B cell (primary cell): ENCODE measurements at regions not wholly inside any gene's neighbourhood (a gene's known extent, or its start where the extent isn't known, plus 50 kb on each side); places are given as distances from the start of the nearest gene placed in this dataset.

Experiments used
- ATAC-seq: fragments of 200-7000 bp; cut with Tn5 transposase; one replicate; pipeline ENCODE4 v1.10.0; 2021; ENCODE audit warnings: low read depth, mild to moderate bottlenecking, moderate number of reproducible peaks, moderate library complexity
- CTCF ChIA-PET: fragments of 350-600 bp; sonication (Branson Sonifier 250); formaldehyde crosslinking; loops from one replicate; lab custom pipeline; 2021; ENCODE audit warnings: antibody characterized with exemption, inconsistent platforms; lab: Charles Lee
- POLR2A ChIA-PET: fragments of 350-600 bp; sonication (Branson Sonifier 250); formaldehyde crosslinking; loops from one replicate; lab custom pipeline; 2021; ENCODE audit warnings: antibody characterized with exemption; lab: Charles Lee
- DNase-seq: peaks from one replicate; pipeline ENCODE4 v3.0.0; 2013
- H2AFZ ChIP-seq: 2 replicates; pipeline ENCODE4 v1.6.1; 2012; ENCODE audit warnings: mild to moderate bottlenecking, low read depth, low read length; ENCODE audit not compliant: insufficient read depth, poor library complexity, severe bottlenecking
- H3K27ac ChIP-seq, 2 donors: 1 replicate in 1 of 2; 2 replicates in 1 of 2; pipeline ENCODE4 v1.5.1; 2012 to 2013; ENCODE audit warnings: low read length in 2 of 2, mild to moderate bottlenecking in 2 of 2, moderate library complexity in 1 of 2
- H3K27me3 ChIP-seq, 4 experiments: fragments of 200-600 bp in 1 of 4; sonication (generic) in 1 of 4; replicated peaks in 1 of 4; 1 replicate in 2 of 4; 2 replicates in 2 of 4; pipeline versions ENCODE4 v1.6.1 to v1.7.0; 2013 to 2016; ENCODE audit warnings: low read length in 3 of 4, mild to moderate bottlenecking in 2 of 4, mixed read lengths in 1 of 4, moderate library complexity in 1 of 4; ENCODE audit not compliant: insufficient read depth in 4 of 4, control insufficient read depth in 3 of 4; ENCODE audit errors: control extremely low read depth in 1 of 4
- H3K36me3 ChIP-seq, 2 experiments: replicated peaks in 1 of 2; 1 replicate in 1 of 2; 2 replicates in 1 of 2; pipeline versions ENCODE4 v1.6.1 to v1.7.1; 2013; ENCODE audit warnings: low read length in 1 of 2; ENCODE audit not compliant: insufficient read depth in 2 of 2, control insufficient read depth in 1 of 2; ENCODE audit errors: control extremely low read depth in 1 of 2, extremely low read depth in 1 of 2
- H3K4me1 ChIP-seq, 2 donors: fragments of 200-600 bp in 1 of 2; sonication (generic) in 1 of 2; 1 replicate in 1 of 2; 2 replicates in 1 of 2; pipeline versions ENCODE4 v1.5.1 to v1.6.1; 2013 to 2017; ENCODE audit warnings: low read length in 2 of 2; ENCODE audit not compliant: control insufficient read depth in 2 of 2, insufficient read depth in 2 of 2
- H3K4me2 ChIP-seq: replicated peaks from 2 replicates; pipeline ENCODE3; 2012; ENCODE audit warnings: mild to moderate bottlenecking, low read depth, low read length; ENCODE audit not compliant: poor library complexity, severe bottlenecking
- H3K4me3 ChIP-seq, 5 experiments: fragments of 200-600 bp in 1 of 5; sonication (generic) in 1 of 5; 1 replicate in 3 of 5; 2 replicates in 2 of 5; pipeline versions ENCODE4 v1.5.1 to v1.7.0; 2011 to 2016; ENCODE audit warnings: low read length in 4 of 5, mild to moderate bottlenecking in 4 of 5, low read depth in 2 of 5, control low read depth in 1 of 5, moderate library complexity in 1 of 5; ENCODE audit not compliant: insufficient read depth in 1 of 5; ENCODE audit errors: control extremely low read depth in 1 of 5, extremely low read depth in 1 of 5
- H3K79me2 ChIP-seq: fragments of 200-600 bp; sonication (generic); one replicate; pipeline ENCODE4 v1.6.0; 2016; ENCODE audit warnings: low read length; ENCODE audit not compliant: control insufficient read depth, insufficient read depth
- H3K9ac ChIP-seq: fragments of 200-600 bp; sonication (generic); 2 replicates; pipeline ENCODE4 v1.6.1; 2017; ENCODE audit warnings: mild to moderate bottlenecking, low read length, moderate library complexity
- H3K9me3 ChIP-seq, 3 donors: one replicate each; pipeline versions ENCODE4 v1.6.1 to v1.7.1; 2013; ENCODE audit warnings: low read length in 2 of 3; ENCODE audit not compliant: control insufficient read depth in 2 of 3, insufficient read depth in 1 of 3; ENCODE audit errors: control extremely low read depth in 1 of 3
- H4K20me1 ChIP-seq: 2 replicates; pipeline ENCODE4 v1.6.0; 2012; ENCODE audit warnings: mild to moderate bottlenecking, low read length; ENCODE audit not compliant: insufficient read depth, control insufficient read depth, poor library complexity, severe bottlenecking
- H3K27ac Mint-ChIP-seq: one replicate; pipeline ENCODE4 v1.8.0; 2021; ENCODE audit warnings: mixed read lengths
- H3K27me3 Mint-ChIP-seq: one replicate; pipeline ENCODE4 v1.8.0; 2021; ENCODE audit warnings: mixed read lengths
- H3K4me1 Mint-ChIP-seq: one replicate; pipeline ENCODE4 v1.8.0; 2021; ENCODE audit warnings: mixed read lengths
- H3K4me3 Mint-ChIP-seq: one replicate; pipeline ENCODE4 v1.8.0; 2021; ENCODE audit warnings: mixed read lengths
- H3K9me3 Mint-ChIP-seq: one replicate; pipeline ENCODE4 v1.8.0; 2022; ENCODE audit warnings: mixed read lengths; ENCODE audit not compliant: insufficient read depth
- CTCF ChIP-seq: fragments of 200-600 bp; IDR thresholded peaks from one replicate; pipeline ENCODE4 v1.8.0; 2022; ENCODE audit warnings: antibody characterized with exemption, mild to moderate bottlenecking
- EZH2 ChIP-seq: IDR thresholded peaks from 2 replicates; pipeline ENCODE4 v1.6.1; 2012; ENCODE audit warnings: borderline replicate concordance, low read depth, mild to moderate bottlenecking, moderate library complexity, low read length; ENCODE audit not compliant: insufficient read depth, poor library complexity, severe bottlenecking
- WGBS: methylation state at CpG from one replicate; pipeline ENCODE4 v1.1.5; 2013; ENCODE audit warnings: missing lambda C conversion rate; ENCODE audit not compliant: insufficient coverage; 5-methylcytosine and 5-hydroxymethylcytosine counted together
- intact Hi-C: fragments of 100-400 bp; cut with micrococcal nuclease; formaldehyde crosslinking; loops from one replicate; pipeline ENCODE4 v1.10.0; 2022

DNA sequence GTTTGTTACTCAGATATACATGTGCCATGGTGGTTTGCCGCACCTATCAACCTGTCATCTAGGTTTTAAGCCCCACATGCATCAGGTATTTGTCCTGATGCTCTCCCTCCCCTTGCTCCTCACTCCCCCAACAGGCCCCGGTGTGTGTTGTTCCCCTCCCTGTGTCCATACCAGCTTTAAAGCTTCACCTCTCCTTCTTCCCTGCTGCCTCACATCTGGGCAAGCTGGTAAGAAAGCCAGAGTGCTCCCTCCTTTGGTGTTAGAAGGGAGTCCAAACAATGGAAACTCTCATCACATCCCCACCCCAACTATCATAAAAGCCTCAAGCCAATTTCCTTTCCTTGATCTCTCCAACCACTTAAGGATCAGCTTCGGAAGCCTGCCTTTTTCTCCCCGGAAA, 1115.6 kb upstream of the GOT2 start:
- no peak overlapping the region for H3K27ac ChIP-seq
- no peak overlapping the region for H3K4me2 ChIP-seq
- no peaks in the 10 kb centered on the region for H3K27me3 Mint-ChIP-seq
- no peak overlapping the region for H3K4me3 ChIP-seq
- ATAC-seq, result no peak
- no peaks in the 10 kb centered on the region for H3K79me2 ChIP-seq
- 89% methylated on average over 1 of the region's 4 CpGs for WGBS
- H3K36me3 ChIP-seq, result no peaks in the 10 kb centered on the region
- no peak overlapping the region for H3K27ac Mint-ChIP-seq
- H3K9ac ChIP-seq, result no peak overlapping the region
- H3K27me3 ChIP-seq, result no peaks in the 10 kb centered on the region
- DNase-seq, result no peak
- intact Hi-C loops, result no loop called here
- ChIA-PET CTCF (no interaction called here), POLR2A (no interaction called here)
- H2AFZ ChIP-seq, result no peak overlapping the region
- H4K20me1 ChIP-seq, result no peaks in the 10 kb centered on the region
- H3K9me3 Mint-ChIP-seq, result peaks cover 6% of the 10 kb centered on the region
- H3K4me1 ChIP-seq, result no peaks in the 10 kb centered on the region
- no peak overlapping the region for H3K4me3 Mint-ChIP-seq
- H3K4me1 Mint-ChIP-seq, result no peaks in the 10 kb centered on the region
- no peak for TF ChIP-seq EZH2
- H3K9me3 ChIP-seq, result peaks cover 0 to 2% (median 0%) of the 10 kb centered on the region in 3 donors

- Histone ChIP-seq H3K4me1 (no peaks in the 10 kb centered on the region), H3K9ac (no peak overlapping the region), H3K79me2 (no peaks in the 10 kb centered on the region), H3K4me3 (no peak overlapping the region), H3K4me2 (no peak overlapping the region), H3K27ac (no peak overlapping the region), H3K36me3 (no peaks in the 10 kb centered on the region), H3K9me3 (peaks cover 0 to 6% (median 0%) of the 10 kb centered on the region in 3 donors), H2AFZ (no peak overlapping the region), H4K20me1 (no peaks in the 10 kb centered on the region), H3K27me3 (no peaks in the 10 kb centered on the region)
- peaks cover 9% of the 10 kb centered on the region for H3K9me3 Mint-ChIP-seq
- DNase-seq (no peak), ATAC-seq (no peak)
- ChIA-PET POLR2A (no interaction called here), CTCF (no interaction called here)
- intact Hi-C loops, result no loop called here
- H3K4me3 Mint-ChIP-seq, result no peak overlapping the region
- H3K4me1 Mint-ChIP-seq, result no peaks in the 10 kb centered on the region
- no peak for TF ChIP-seq EZH2
- no peak for TF ChIP-seq CTCF
- H3K27ac Mint-ChIP-seq, result no peak overlapping the region
- H3K27me3 Mint-ChIP-seq, result no peaks in the 10 kb centered on the region
These were observed 1114.2 kb upstream of the GOT2 start for GRCh38 chr16:59848296-59848695.
